22Rv1 (cell line): ENCODE measurements at regions not wholly inside any gene's neighbourhood (a gene's known extent, or its start where the extent isn't known, plus 50 kb on each side); places are given as distances from the start of the nearest gene placed in this dataset.

Experiments used
- ZFX ChIP-seq: fragments of 450-650 bp; IDR thresholded peaks from 2 replicates; pipeline ENCODE4 v1.6.1; 2017; ENCODE audit warnings: antibody characterized with exemption, borderline replicate concordance
- TF ChIP-seq, protein P1 (sequence below): fragments of 450-650 bp; IDR thresholded peaks from 2 replicates; pipeline ENCODE4 v1.5.1; 2017; ENCODE audit warnings: mild to moderate bottlenecking

DNA sequence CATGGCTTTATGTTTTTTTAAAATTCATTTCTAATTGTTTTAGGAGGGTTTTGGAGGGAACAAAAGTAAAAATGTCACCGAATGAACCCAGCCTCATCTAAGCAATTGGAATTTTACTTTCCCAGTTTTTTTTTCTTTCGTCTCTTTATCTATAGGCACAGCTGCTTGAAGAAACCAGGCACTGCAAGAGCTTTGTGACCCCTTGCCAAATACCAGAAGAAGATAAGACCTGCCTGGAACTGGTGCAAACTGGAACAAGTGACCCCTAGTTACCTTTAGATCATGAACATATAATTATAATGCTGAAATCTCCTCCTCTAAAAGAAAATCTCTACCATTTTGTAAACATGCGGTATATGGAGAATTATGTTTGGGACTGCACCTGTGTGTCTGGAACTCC lies 100.9 kb downstream of the TSN start:
- TF ChIP-seq, protein P1, sequence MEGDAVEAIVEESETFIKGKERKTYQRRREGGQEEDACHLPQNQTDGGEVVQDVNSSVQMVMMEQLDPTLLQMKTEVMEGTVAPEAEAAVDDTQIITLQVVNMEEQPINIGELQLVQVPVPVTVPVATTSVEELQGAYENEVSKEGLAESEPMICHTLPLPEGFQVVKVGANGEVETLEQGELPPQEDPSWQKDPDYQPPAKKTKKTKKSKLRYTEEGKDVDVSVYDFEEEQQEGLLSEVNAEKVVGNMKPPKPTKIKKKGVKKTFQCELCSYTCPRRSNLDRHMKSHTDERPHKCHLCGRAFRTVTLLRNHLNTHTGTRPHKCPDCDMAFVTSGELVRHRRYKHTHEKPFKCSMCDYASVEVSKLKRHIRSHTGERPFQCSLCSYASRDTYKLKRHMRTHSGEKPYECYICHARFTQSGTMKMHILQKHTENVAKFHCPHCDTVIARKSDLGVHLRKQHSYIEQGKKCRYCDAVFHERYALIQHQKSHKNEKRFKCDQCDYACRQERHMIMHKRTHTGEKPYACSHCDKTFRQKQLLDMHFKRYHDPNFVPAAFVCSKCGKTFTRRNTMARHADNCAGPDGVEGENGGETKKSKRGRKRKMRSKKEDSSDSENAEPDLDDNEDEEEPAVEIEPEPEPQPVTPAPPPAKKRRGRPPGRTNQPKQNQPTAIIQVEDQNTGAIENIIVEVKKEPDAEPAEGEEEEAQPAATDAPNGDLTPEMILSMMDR: no peak
- TF ChIP-seq ZFX: no peak
